Activated naive CD8-positive, alpha-beta T cell treated with anti-CD3 and anti-CD28 coated beads, Interleukin-2, amount 10 ng/mL, durations not matched to agents 7 days and 5 days (primary cell): ENCODE measurements at regions not wholly inside any gene's neighbourhood (a gene's known extent, or its start where the extent isn't known, plus 50 kb on each side); places are given as distances from the start of the nearest gene placed in this dataset.

ENCODE experiments used
- ATAC-seq: fragments of 150-1000 bp; cut with Tn5 transposase; one replicate; pipeline ENCODE4 v1.10.0; 2021; ENCODE audit warnings: low read depth, moderate library complexity
- POLR2A ChIA-PET: fragments of 350-600 bp; sonication (Branson Sonifier 250); formaldehyde crosslinking; loops from one replicate; lab custom pipeline; 2021; ENCODE audit warnings: antibody characterized with exemption; lab: Charles Lee
- DNase-seq: peaks from one replicate; pipeline ENCODE4 v3.0.0; 2021
- H3K27ac Mint-ChIP-seq: one replicate; pipeline ENCODE4 v1.8.0; 2022; ENCODE audit warnings: mild to moderate bottlenecking, mixed read lengths
- H3K27me3 Mint-ChIP-seq: one replicate; pipeline ENCODE4 v1.8.0; 2022; ENCODE audit warnings: mild to moderate bottlenecking, moderate library complexity, mixed read lengths
- H3K36me3 Mint-ChIP-seq: one replicate; pipeline ENCODE4 v1.8.0; 2021; ENCODE audit warnings: mild to moderate bottlenecking, mixed read lengths
- H3K4me1 Mint-ChIP-seq: one replicate; pipeline ENCODE4 v1.8.0; 2021; ENCODE audit warnings: mixed read lengths
- H3K4me3 Mint-ChIP-seq: one replicate; pipeline ENCODE4 v1.8.0; 2022; ENCODE audit warnings: mild to moderate bottlenecking, moderate library complexity, mixed read lengths
- H3K9me3 Mint-ChIP-seq: one replicate; pipeline ENCODE4 v1.8.0; 2021; ENCODE audit warnings: mixed read lengths

DNA sequence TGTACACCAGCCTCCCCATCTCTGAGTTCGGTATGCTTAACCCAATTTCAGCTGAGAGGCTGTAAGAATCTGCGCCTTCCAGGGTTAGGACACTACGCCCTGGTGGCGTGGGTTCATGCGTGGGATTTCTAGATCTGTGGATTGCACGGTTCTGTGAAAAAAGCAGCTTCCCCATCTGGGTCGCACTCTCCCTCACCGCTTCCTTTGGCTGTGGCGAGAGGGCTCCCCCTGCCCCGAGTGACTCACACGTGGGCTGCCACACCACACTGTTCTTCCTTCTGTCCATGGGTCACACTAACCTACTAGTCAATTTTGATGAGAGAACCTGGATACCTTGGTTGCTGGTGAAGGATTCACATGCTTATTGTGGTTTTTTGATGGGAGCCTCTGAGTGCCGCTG, 256.0 kb upstream of the MAF start:
- no peaks in the 10 kb centered on the region for H3K27me3 Mint-ChIP-seq
- H3K9me3 Mint-ChIP-seq, result peaks cover 8% of the 10 kb centered on the region
- no peak overlapping the region for H3K27ac Mint-ChIP-seq
- H3K4me1 Mint-ChIP-seq, result no peaks in the 10 kb centered on the region
- H3K4me3 Mint-ChIP-seq, result no peak overlapping the region
- ATAC-seq (no peak), DNase-seq (no peak)
- POLR2A ChIA-PET, result no interaction called here
- no peaks in the 10 kb centered on the region for H3K36me3 Mint-ChIP-seq

DNA sequence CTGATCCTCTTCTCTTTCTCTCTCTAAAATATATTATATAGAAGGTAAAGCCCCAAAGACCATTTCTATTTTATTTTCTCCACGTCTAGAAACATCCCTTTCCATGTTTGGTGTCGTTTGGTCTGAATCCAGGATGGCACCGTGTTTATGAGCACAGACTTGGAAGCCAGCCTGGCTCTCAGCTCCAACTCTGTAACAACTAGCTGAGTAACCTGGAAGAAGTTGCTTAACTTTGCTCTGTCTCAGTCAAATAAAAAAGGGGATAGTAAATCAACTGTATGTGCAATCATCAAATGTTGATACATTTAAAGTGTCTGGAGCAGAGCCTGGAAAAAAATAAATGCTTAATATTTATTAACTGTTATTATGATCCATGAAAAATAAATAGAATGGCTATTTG, 249.8 kb upstream of the MAF start:
- Mint-ChIP-seq H3K9me3 (peaks cover 3% of the 10 kb centered on the region), H3K4me1 (peaks cover 4% of the 10 kb centered on the region), H3K27me3 (no peaks in the 10 kb centered on the region), H3K4me3 (no peak overlapping the region), H3K27ac (no peak overlapping the region), H3K36me3 (no peaks in the 10 kb centered on the region)
- no peak for ATAC-seq
- DNase-seq, result no peak
- POLR2A ChIA-PET, result no interaction called here

DNA sequence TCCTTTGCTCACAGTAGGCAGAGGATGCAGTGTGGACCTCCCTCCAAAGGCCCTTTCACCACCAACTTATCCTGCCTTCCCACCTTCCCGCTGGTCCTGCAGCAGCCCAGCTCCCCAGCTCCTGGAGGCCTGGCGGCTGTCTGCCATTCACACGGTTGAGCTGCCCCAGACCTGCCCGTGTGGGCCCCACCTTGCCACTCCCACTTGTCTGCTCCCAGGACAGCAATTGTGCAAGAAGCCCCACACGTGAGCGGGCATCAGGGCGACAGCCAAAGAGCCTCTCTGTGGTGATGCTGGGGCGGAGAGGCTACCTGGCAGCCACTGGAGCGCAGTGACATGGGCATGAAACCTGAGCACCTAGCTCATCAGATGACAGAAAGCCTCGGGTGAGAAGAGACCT, 248.6 kb upstream of the MAF start:
- Mint-ChIP-seq H3K4me3 (no peak overlapping the region), H3K4me1 (peaks cover 5% of the 10 kb centered on the region), H3K27ac (no peak overlapping the region), H3K36me3 (no peaks in the 10 kb centered on the region), H3K9me3 (no peaks in the 10 kb centered on the region), H3K27me3 (no peaks in the 10 kb centered on the region)
- DNase-seq (no peak), ATAC-seq (no peak)
- POLR2A ChIA-PET, result no interaction called here

- no peak for ATAC-seq
- H3K36me3 Mint-ChIP-seq, result no peaks in the 10 kb centered on the region
- no peaks in the 10 kb centered on the region for H3K9me3 Mint-ChIP-seq
- no peak overlapping the region for H3K27ac Mint-ChIP-seq
- DNase-seq, result no peak
- H3K4me3 Mint-ChIP-seq, result no peak overlapping the region
- H3K27me3 Mint-ChIP-seq, result no peaks in the 10 kb centered on the region
- POLR2A ChIA-PET, result no interaction called here
- peaks cover 5% of the 10 kb centered on the region for H3K4me1 Mint-ChIP-seq
These were observed 248.2 kb upstream of the MAF start for GRCh38 chr16:79848719-79849118.

GRCh38 chr16:79847569-79847968, 247.0 kb upstream of the MAF start:
- H3K4me1 Mint-ChIP-seq, result peaks cover 5% of the 10 kb centered on the region
- no peaks in the 10 kb centered on the region for H3K27me3 Mint-ChIP-seq
- no peak overlapping the region for H3K4me3 Mint-ChIP-seq
- DNase-seq, result no peak
- ATAC-seq, result no peak
- no peaks in the 10 kb centered on the region for H3K9me3 Mint-ChIP-seq
- POLR2A ChIA-PET, result no interaction called here
- H3K36me3 Mint-ChIP-seq, result no peaks in the 10 kb centered on the region
- no peak overlapping the region for H3K27ac Mint-ChIP-seq

DNA sequence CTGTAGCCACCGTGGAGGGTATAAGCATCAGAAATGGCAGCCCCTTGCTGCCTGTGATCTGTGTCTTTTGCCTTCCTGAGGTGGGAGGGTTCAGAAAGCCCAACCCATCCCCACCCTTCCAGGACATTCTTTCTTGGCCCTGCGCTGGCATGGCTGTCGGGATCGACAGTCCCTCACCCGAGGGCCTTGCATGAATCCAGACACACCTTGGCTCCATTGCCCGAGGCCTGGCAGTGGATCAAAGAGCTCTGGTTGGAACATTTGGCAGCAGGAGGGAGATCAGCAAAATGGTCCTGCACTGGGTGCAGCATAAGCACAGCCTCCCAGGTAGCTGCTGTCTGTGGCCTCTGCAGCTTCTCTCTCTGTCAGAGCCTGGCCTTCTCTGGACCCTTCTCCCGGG, 246.6 kb upstream of the MAF start:
- Mint-ChIP-seq H3K9me3 (no peaks in the 10 kb centered on the region), H3K36me3 (no peaks in the 10 kb centered on the region), H3K4me3 (no peak overlapping the region), H3K27me3 (no peaks in the 10 kb centered on the region), H3K27ac (no peak overlapping the region), H3K4me1 (peaks cover 5% of the 10 kb centered on the region)
- POLR2A ChIA-PET, result no interaction called here
- DNase-seq, result no peak
- no peak for ATAC-seq

GRCh38 chr16:79845734-79846135, 245.2 kb upstream of the MAF start:
- ATAC-seq (no peak), DNase-seq (no peak)
- POLR2A ChIA-PET, result no interaction called here
- Mint-ChIP-seq H3K9me3 (no peaks in the 10 kb centered on the region), H3K36me3 (no peaks in the 10 kb centered on the region), H3K4me3 (no peak overlapping the region), H3K27me3 (no peaks in the 10 kb centered on the region), H3K27ac (no peak overlapping the region), H3K4me1 (peaks cover 5% of the 10 kb centered on the region)

DNA sequence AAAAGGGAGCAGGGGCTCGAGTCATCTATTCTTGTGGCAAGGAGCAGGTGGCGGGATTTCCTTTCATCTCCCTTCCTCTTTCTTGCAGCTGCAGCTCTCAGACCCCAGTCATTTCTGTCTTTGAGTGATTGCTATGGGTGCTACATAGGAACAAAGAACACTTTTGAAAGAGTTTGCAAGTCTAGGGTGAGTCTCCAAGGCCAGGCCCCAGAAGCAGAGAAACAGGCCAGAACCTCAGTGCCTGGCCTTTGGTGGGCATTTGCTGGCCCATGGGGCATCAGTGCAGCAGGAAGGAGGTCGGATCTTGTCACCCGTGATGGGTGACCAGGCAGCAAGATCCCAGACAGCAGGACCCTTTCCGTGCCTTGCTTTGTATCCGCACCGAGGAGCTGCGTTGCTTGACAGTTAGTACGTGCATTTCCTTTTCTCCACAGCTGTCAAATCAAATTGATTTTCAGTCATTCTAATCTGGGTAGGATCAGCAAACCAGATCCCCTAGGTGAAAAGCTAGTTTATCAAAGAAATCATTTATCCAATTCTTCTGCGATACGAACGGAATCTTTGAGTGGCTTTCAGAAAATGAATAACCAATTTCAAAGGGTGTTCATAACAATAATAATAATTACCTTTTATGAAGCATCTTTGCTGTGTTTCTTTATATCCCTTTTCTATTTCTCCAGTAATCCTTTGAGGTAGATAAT, 244.6 kb upstream of the MAF start:
- H3K4me1 Mint-ChIP-seq, result peaks cover 5% of the 10 kb centered on the region
- no peaks in the 10 kb centered on the region for H3K27me3 Mint-ChIP-seq
- no peaks in the 10 kb centered on the region for H3K9me3 Mint-ChIP-seq
- POLR2A ChIA-PET, result no interaction called here
- H3K4me3 Mint-ChIP-seq, result no peak overlapping the region
- ATAC-seq, result no peak
- no peak overlapping the region for H3K27ac Mint-ChIP-seq
- no peak for DNase-seq
- H3K36me3 Mint-ChIP-seq, result no peaks in the 10 kb centered on the region

GRCh38 chr16:79844603-79845002, 244.1 kb upstream of the MAF start:
- H3K9me3 Mint-ChIP-seq, result no peaks in the 10 kb centered on the region
- no peak overlapping the region for H3K4me3 Mint-ChIP-seq
- POLR2A ChIA-PET, result no interaction called here
- no peaks in the 10 kb centered on the region for H3K27me3 Mint-ChIP-seq
- peaks cover 4% of the 10 kb centered on the region for H3K4me1 Mint-ChIP-seq
- H3K36me3 Mint-ChIP-seq, result no peaks in the 10 kb centered on the region
- no peak for DNase-seq
- ATAC-seq, result no peak
- H3K27ac Mint-ChIP-seq, result no peak overlapping the region

GRCh38 chr16:79843631-79844043, 243.1 kb upstream of the MAF start:
- POLR2A ChIA-PET, result no interaction called here
- Mint-ChIP-seq H3K9me3 (no peaks in the 10 kb centered on the region), H3K27ac (no peak overlapping the region), H3K4me3 (no peak overlapping the region), H3K27me3 (no peaks in the 10 kb centered on the region), H3K4me1 (peaks cover 4% of the 10 kb centered on the region), H3K36me3 (no peaks in the 10 kb centered on the region)
- ATAC-seq (no peak), DNase-seq (no peak)

- POLR2A ChIA-PET, result no interaction called here
- no peak for DNase-seq
- no peaks in the 10 kb centered on the region for H3K9me3 Mint-ChIP-seq
- ATAC-seq, result no peak
- no peak overlapping the region for H3K27ac Mint-ChIP-seq
- H3K4me1 Mint-ChIP-seq, result peaks cover 4% of the 10 kb centered on the region
- H3K36me3 Mint-ChIP-seq, result no peaks in the 10 kb centered on the region
- no peak overlapping the region for H3K4me3 Mint-ChIP-seq
- no peaks in the 10 kb centered on the region for H3K27me3 Mint-ChIP-seq
These were observed 242.6 kb upstream of the MAF start for GRCh38 chr16:79843145-79843544.

DNA sequence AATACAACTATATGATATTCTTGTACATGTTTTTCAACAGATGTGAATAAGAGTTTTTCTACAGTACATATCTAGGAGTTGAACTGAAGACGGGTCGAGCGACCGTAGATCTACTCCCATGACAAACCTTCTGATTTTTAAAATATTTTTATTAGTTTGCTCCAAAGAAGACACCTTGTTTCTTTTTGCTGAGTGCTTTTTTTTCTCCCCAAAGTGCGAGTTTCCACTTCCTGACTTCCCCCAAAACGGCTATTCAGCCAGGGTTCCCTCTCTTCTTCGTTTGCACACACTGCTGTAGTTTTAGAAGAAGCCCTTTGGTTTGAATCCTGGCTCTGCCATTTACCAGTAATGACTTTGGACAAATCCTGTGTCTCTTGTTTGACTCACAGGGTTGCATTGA, 241.7 kb upstream of the MAF start:
- Mint-ChIP-seq H3K27me3 (no peaks in the 10 kb centered on the region), H3K4me1 (peaks cover 4% of the 10 kb centered on the region), H3K9me3 (no peaks in the 10 kb centered on the region), H3K36me3 (no peaks in the 10 kb centered on the region), H3K4me3 (no peak overlapping the region), H3K27ac (no peak overlapping the region)
- DNase-seq, result no peak
- POLR2A ChIA-PET, result no interaction called here
- ATAC-seq, result no peak

- Mint-ChIP-seq H3K27ac (no peak overlapping the region), H3K9me3 (no peaks in the 10 kb centered on the region), H3K36me3 (no peaks in the 10 kb centered on the region), H3K27me3 (no peaks in the 10 kb centered on the region), H3K4me3 (no peak overlapping the region), H3K4me1 (no peaks in the 10 kb centered on the region)
- DNase-seq, result no peak
- ATAC-seq, result no peak
- POLR2A ChIA-PET, result no interaction called here
These were observed 239.2 kb upstream of the MAF start for GRCh38 chr16:79839466-79840341.
